WTC11 (cell line): ENCODE measurements at regions not wholly inside any gene's neighbourhood (a gene's known extent, or its start where the extent isn't known, plus 50 kb on each side); places are given as distances from the start of the nearest gene placed in this dataset.

ENCODE experiments used
- ATAC-seq: fragments of 200-7000 bp; cut with Tn5 transposase; 2 replicates; pipeline ENCODE4 v1.10.0; 2021; ENCODE audit warnings: mild to moderate bottlenecking, moderate library complexity
- CTCF ChIA-PET: fragments of 300-600 bp; sonication (Branson Sonifier 250); formaldehyde crosslinking; loops from one replicate; lab custom pipeline; 2021; ENCODE audit warnings: antibody characterized with exemption; lab: Charles Lee
- POLR2A ChIA-PET: fragments of 350-600 bp; sonication (Branson Sonifier 250); formaldehyde crosslinking; loops from one replicate; lab custom pipeline; 2021; ENCODE audit warnings: antibody characterized with exemption; lab: Charles Lee
- DNase-seq: peaks from one replicate; pipeline ENCODE4 v3.0.0; 2021; ENCODE audit warnings: low spot score
- H3K27ac Mint-ChIP-seq: 2 replicates; pipeline ENCODE4 v1.8.0; 2021; ENCODE audit warnings: mixed read lengths
- H3K27me3 Mint-ChIP-seq: 2 replicates; pipeline ENCODE4 v1.8.0; 2021; ENCODE audit warnings: low read depth, mild to moderate bottlenecking, moderate library complexity, mixed read lengths
- H3K36me3 Mint-ChIP-seq: 2 replicates; pipeline ENCODE4 v1.8.0; 2021; ENCODE audit warnings: mixed read lengths
- H3K4me1 Mint-ChIP-seq: 2 replicates; pipeline ENCODE4 v1.8.0; 2022; ENCODE audit warnings: mixed read lengths
- H3K4me3 Mint-ChIP-seq: 2 replicates; pipeline ENCODE4 v1.8.0; 2021; ENCODE audit warnings: mild to moderate bottlenecking, moderate library complexity, mixed read lengths
- H3K9me3 Mint-ChIP-seq: 2 replicates; pipeline ENCODE4 v1.8.0; 2021; ENCODE audit warnings: mixed read lengths
- CREB1 ChIP-seq: sonication (generic); formaldehyde crosslinking; IDR thresholded peaks from 2 replicates; pipeline ENCODE4 v1.8.0; 2023; ENCODE audit warnings: mild to moderate bottlenecking, missing genetic modification reagents
- ELF4 ChIP-seq: sonication (generic); formaldehyde crosslinking; IDR thresholded peaks from 2 replicates; pipeline ENCODE4 v1.8.1; 2022; ENCODE audit warnings: low read depth, mild to moderate bottlenecking, moderate library complexity, missing genetic modification reagents
- GRHL2 ChIP-seq: fragments of 250-450 bp; sonication (Bioruptor Pico); IDR thresholded peaks from 2 replicates; pipeline ENCODE4 v1.8.0; 2022; ENCODE audit warnings: mild to moderate bottlenecking, moderate library complexity; ENCODE audit not compliant: insufficient replicate concordance, severe bottlenecking
- IRF2 ChIP-seq: sonication (generic); formaldehyde crosslinking; IDR thresholded peaks from 2 replicates; pipeline ENCODE4 v1.8.0; 2022; ENCODE audit warnings: low read depth, missing genetic modification reagents, borderline replicate concordance
- KAT7 ChIP-seq: sonication (generic); formaldehyde crosslinking; IDR thresholded peaks from 2 replicates; pipeline ENCODE4 v1.8.1; 2023; ENCODE audit warnings: missing genetic modification reagents, mild to moderate bottlenecking, borderline replicate concordance
- TEAD1 ChIP-seq: sonication (generic); formaldehyde crosslinking; IDR thresholded peaks from 2 replicates; pipeline ENCODE4 v1.8.0; 2022; ENCODE audit warnings: mild to moderate bottlenecking, missing genetic modification reagents
- ZNF232 ChIP-seq: sonication (generic); formaldehyde crosslinking; IDR thresholded peaks from 2 replicates; pipeline ENCODE4 v1.8.0; 2022; ENCODE audit warnings: mild to moderate bottlenecking, missing genetic modification reagents
- ZNF317 ChIP-seq: sonication (generic); formaldehyde crosslinking; IDR thresholded peaks from 2 replicates; pipeline ENCODE4 v1.8.1; 2023; ENCODE audit warnings: low read depth, mild to moderate bottlenecking, moderate library complexity, missing genetic modification reagents, borderline replicate concordance
- ZNF416 ChIP-seq: fragments of 250-450 bp; sonication (Bioruptor Pico); IDR thresholded peaks from 2 replicates; pipeline ENCODE4 v1.9.0; 2021; ENCODE audit warnings: mild to moderate bottlenecking, inconsistent platforms
- ZNF671 ChIP-seq: fragments of 250-450 bp; sonication (Bioruptor Pico); IDR thresholded peaks from 2 replicates; pipeline ENCODE4 v1.8.0; 2021; ENCODE audit warnings: mild to moderate bottlenecking
- TF ChIP-seq, protein P1 (sequence below): sonication (generic); formaldehyde crosslinking; IDR thresholded peaks from 2 replicates; pipeline ENCODE4 v1.8.1; 2022; ENCODE audit warnings: missing genetic modification reagents, borderline replicate concordance
- TF ChIP-seq, protein P2 (sequence below): fragments of 250-450 bp; sonication (Bioruptor Pico); IDR thresholded peaks from 2 replicates; pipeline ENCODE4 v2.1.2; 2022; ENCODE audit warnings: mild to moderate bottlenecking, moderate library complexity
- TF ChIP-seq, protein P3 (sequence below): sonication (generic); formaldehyde crosslinking; IDR thresholded peaks from 2 replicates; pipeline ENCODE4 v1.8.1; 2023; ENCODE audit warnings: mild to moderate bottlenecking, moderate library complexity, missing genetic modification reagents
- TF ChIP-seq, protein P4 (sequence below): sonication (generic); formaldehyde crosslinking; IDR thresholded peaks from 2 replicates; pipeline ENCODE4 v1.8.0; 2022; ENCODE audit warnings: mild to moderate bottlenecking, missing genetic modification reagents
- TF ChIP-seq, protein P5 (sequence below): fragments of 250-450 bp; sonication (Bioruptor Pico); conservative IDR thresholded peaks from 2 replicates; pipeline ENCODE4 v1.9.0; 2021; ENCODE audit warnings: mild to moderate bottlenecking
- TF ChIP-seq, protein P6 (sequence below): sonication (generic); formaldehyde crosslinking; IDR thresholded peaks from 2 replicates; pipeline ENCODE4 v1.8.1; 2022; ENCODE audit warnings: low read depth, mild to moderate bottlenecking, moderate library complexity, missing genetic modification reagents, borderline replicate concordance
- TF ChIP-seq, protein P7 (sequence below): sonication (generic); formaldehyde crosslinking; IDR thresholded peaks from 2 replicates; pipeline ENCODE4 v1.8.1; 2022; ENCODE audit warnings: mild to moderate bottlenecking, moderate library complexity, missing genetic modification reagents
- TF ChIP-seq, protein P8 (sequence below): sonication (generic); formaldehyde crosslinking; IDR thresholded peaks from 2 replicates; pipeline ENCODE4 v1.8.0; 2023; ENCODE audit warnings: mild to moderate bottlenecking, missing genetic modification reagents

DNA sequence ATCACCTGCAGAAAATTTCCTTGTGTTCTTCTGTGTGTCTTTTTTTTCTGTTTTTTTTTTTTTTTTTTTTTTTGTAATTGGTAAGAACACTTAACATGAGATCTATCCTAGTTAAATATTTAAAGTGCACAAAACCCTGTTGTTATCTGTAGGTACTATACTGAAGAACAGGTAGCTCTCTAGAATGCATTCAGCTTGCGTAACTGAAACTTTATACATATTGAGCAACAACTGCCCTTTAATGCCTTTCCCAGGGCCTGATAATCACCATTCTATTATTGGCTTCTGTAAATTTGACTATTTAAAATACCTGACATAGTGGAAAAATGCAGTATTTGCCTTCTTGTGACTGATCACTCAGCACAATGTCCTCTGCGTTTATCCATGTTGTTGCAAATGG is 701.8 kb downstream of the SUCLG1 start:
- Mint-ChIP-seq H3K27ac (no peak overlapping the region), H3K4me1 (no peaks in the 10 kb centered on the region), H3K9me3 (peaks cover 28% of the 10 kb centered on the region), H3K4me3 (no peak overlapping the region), H3K27me3 (no peaks in the 10 kb centered on the region), H3K36me3 (peaks cover 20% of the 10 kb centered on the region)
- ChIA-PET CTCF (no interaction called here), POLR2A (no interaction called here)
- DNase-seq (no peak), ATAC-seq (no peak)
- TF ChIP-seq, protein P1, sequence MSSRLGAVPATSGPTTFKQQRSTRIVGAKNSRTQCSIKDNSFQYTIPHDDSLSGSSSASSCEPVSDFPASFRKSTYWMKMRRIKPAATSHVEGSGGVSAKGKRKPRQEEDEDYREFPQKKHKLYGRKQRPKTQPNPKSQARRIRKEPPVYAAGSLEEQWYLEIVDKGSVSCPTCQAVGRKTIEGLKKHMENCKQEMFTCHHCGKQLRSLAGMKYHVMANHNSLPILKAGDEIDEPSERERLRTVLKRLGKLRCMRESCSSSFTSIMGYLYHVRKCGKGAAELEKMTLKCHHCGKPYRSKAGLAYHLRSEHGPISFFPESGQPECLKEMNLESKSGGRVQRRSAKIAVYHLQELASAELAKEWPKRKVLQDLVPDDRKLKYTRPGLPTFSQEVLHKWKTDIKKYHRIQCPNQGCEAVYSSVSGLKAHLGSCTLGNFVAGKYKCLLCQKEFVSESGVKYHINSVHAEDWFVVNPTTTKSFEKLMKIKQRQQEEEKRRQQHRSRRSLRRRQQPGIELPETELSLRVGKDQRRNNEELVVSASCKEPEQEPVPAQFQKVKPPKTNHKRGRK: no peak
- TF ChIP-seq ZNF232 (CRISPR knock-in tag) (no peak), IRF2 (CRISPR knock-in tag) (no peak), CREB1 (no peak), ZNF416 (CRISPR knock-in tag) (no peak), ZNF671 (no peak), ELF4 (no peak), TEAD1 (CRISPR knock-in tag) (no peak), GRHL2 (CRISPR knock-in tag) (no peak), ZNF317 (CRISPR knock-in tag) (no peak), KAT7 (CRISPR knock-in tag) (no peak)
- TF ChIP-seq, protein P2, sequence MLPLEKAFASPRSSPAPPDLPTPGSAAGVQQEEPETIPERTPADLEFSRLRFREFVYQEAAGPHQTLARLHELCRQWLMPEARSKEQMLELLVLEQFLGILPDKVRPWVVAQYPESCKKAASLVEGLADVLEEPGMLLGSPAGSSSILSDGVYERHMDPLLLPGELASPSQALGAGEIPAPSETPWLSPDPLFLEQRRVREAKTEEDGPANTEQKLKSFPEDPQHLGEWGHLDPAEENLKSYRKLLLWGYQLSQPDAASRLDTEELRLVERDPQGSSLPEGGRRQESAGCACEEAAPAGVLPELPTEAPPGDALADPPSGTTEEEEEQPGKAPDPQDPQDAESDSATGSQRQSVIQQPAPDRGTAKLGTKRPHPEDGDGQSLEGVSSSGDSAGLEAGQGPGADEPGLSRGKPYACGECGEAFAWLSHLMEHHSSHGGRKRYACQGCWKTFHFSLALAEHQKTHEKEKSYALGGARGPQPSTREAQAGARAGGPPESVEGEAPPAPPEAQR (CRISPR knock-in tag): no peak
- TF ChIP-seq, protein P3, sequence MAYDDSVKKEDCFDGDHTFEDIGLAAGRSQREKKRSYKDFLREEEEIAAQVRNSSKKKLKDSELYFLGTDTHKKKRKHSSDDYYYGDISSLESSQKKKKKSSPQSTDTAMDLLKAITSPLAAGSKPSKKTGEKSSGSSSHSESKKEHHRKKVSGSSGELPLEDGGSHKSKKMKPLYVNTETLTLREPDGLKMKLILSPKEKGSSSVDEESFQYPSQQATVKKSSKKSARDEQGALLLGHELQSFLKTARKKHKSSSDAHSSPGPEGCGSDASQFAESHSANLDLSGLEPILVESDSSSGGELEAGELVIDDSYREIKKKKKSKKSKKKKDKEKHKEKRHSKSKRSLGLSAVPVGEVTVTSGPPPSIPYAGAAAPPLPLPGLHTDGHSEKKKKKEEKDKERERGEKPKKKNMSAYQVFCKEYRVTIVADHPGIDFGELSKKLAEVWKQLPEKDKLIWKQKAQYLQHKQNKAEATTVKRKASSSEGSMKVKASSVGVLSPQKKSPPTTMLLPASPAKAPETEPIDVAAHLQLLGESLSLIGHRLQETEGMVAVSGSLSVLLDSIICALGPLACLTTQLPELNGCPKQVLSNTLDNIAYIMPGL (CRISPR knock-in tag): no peak
- TF ChIP-seq, protein P4, sequence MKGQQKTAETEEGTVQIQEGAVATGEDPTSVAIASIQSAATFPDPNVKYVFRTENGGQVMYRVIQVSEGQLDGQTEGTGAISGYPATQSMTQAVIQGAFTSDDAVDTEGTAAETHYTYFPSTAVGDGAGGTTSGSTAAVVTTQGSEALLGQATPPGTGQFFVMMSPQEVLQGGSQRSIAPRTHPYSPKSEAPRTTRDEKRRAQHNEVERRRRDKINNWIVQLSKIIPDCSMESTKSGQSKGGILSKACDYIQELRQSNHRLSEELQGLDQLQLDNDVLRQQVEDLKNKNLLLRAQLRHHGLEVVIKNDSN (CRISPR knock-in tag): no peak
- TF ChIP-seq, protein P5, sequence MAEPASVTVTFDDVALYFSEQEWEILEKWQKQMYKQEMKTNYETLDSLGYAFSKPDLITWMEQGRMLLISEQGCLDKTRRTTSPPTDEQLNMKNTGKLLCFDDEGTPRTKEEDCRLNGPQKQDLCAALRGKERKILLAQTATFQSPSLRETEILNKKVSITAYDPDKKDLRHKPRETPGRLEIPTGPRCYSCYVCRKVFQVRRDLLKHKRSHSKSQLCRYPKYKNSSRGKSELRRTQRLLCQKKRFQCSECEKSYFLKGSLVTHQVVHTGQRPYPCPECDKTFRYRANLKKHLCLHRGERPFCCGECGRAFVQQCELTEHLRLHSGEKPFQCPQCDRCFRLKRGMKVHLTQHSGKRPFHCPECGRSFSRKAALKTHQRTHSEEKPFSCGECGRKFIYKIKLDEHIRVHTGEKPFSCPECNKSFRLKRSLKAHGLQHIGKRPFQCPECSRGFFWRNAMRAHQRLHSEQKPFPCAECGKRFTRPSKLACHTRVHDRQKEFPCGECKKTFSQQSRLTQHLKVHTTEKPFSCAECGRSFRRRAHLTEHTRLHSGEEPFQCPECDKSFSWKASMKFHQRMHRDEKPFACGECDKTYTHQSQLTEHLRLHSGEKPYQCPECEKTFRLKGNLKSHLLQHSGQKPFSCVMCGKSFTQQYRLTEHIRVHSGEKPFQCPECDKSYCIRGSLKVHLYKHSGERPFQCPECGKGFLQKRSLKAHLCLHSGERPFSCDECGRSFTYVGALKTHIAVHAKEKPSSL (CRISPR knock-in tag): no peak
- TF ChIP-seq, protein P6, sequence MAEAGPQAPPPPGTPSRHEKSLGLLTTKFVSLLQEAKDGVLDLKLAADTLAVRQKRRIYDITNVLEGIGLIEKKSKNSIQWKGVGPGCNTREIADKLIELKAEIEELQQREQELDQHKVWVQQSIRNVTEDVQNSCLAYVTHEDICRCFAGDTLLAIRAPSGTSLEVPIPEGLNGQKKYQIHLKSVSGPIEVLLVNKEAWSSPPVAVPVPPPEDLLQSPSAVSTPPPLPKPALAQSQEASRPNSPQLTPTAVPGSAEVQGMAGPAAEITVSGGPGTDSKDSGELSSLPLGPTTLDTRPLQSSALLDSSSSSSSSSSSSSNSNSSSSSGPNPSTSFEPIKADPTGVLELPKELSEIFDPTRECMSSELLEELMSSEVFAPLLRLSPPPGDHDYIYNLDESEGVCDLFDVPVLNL: no peak
- TF ChIP-seq, protein P7, sequence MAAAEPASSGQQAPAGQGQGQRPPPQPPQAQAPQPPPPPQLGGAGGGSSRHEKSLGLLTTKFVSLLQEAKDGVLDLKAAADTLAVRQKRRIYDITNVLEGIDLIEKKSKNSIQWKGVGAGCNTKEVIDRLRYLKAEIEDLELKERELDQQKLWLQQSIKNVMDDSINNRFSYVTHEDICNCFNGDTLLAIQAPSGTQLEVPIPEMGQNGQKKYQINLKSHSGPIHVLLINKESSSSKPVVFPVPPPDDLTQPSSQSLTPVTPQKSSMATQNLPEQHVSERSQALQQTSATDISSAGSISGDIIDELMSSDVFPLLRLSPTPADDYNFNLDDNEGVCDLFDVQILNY (CRISPR knock-in tag): no peak
- TF ChIP-seq, protein P8, sequence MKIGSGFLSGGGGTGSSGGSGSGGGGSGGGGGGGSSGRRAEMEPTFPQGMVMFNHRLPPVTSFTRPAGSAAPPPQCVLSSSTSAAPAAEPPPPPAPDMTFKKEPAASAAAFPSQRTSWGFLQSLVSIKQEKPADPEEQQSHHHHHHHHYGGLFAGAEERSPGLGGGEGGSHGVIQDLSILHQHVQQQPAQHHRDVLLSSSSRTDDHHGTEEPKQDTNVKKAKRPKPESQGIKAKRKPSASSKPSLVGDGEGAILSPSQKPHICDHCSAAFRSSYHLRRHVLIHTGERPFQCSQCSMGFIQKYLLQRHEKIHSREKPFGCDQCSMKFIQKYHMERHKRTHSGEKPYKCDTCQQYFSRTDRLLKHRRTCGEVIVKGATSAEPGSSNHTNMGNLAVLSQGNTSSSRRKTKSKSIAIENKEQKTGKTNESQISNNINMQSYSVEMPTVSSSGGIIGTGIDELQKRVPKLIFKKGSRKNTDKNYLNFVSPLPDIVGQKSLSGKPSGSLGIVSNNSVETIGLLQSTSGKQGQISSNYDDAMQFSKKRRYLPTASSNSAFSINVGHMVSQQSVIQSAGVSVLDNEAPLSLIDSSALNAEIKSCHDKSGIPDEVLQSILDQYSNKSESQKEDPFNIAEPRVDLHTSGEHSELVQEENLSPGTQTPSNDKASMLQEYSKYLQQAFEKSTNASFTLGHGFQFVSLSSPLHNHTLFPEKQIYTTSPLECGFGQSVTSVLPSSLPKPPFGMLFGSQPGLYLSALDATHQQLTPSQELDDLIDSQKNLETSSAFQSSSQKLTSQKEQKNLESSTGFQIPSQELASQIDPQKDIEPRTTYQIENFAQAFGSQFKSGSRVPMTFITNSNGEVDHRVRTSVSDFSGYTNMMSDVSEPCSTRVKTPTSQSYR (CRISPR knock-in tag): no peak
